HEK293 (cell line): ENCODE measurements at regions not wholly inside any gene's neighbourhood (a gene's known extent, or its start where the extent isn't known, plus 50 kb on each side); places are given as distances from the start of the nearest gene placed in this dataset.

ENCODE experiments used
- CTCF ChIA-PET: fragments of 350-600 bp; formaldehyde crosslinking; extraction: SDS; loops from one replicate; lab custom pipeline; 2021; ENCODE audit warnings: antibody characterized with exemption; lab: Yijun Ruan, JAX
- POLR2A ChIA-PET: fragments of 300-600 bp; formaldehyde crosslinking; extraction: SDS; loops from one replicate; lab custom pipeline; 2020; ENCODE audit warnings: antibody characterized with exemption, inconsistent platforms; lab: Yijun Ruan, JAX
- H3K27ac ChIP-seq: fragments of 200-500 bp; sonication (Bioruptor generic); 2 replicates; pipeline ENCODE4 v1.5.1; 2014; ENCODE audit warnings: low read depth, low read length, control low read depth, inconsistent platforms; ENCODE audit errors: extremely low read depth
- H3K36me3 ChIP-seq, 2 experiments: fragments of 200-500 bp in 1 of 2; sonication (Bioruptor generic) in 1 of 2; 1 replicate in 1 of 2; 2 replicates in 1 of 2; pipeline ENCODE4 v1.5.1; 2014 to 2017; ENCODE audit warnings: inconsistent platforms in 2 of 2, low read length in 2 of 2; ENCODE audit not compliant: control insufficient read depth in 2 of 2, insufficient read depth in 1 of 2
- H3K4me1 ChIP-seq: fragments of 200-500 bp; sonication (Bioruptor generic); 2 replicates; pipeline ENCODE4 v1.5.1; 2014; ENCODE audit warnings: mild to moderate bottlenecking, low read length, inconsistent platforms; ENCODE audit not compliant: control insufficient read depth, insufficient read depth
- H3K4me3 ChIP-seq: 2 replicates; pipeline ENCODE4 v1.5.1; 2011; ENCODE audit warnings: low read depth, mild to moderate bottlenecking, control low read depth, low read length, moderate library complexity
- H3K9me3 ChIP-seq: fragments of 200-500 bp; sonication (Bioruptor generic); 2 replicates; pipeline ENCODE4 v1.5.1; 2014; ENCODE audit warnings: low read depth, low read length, inconsistent platforms; ENCODE audit not compliant: control insufficient read depth, insufficient read depth
- GLI2 ChIP-seq: fragments of 450-650 bp; formaldehyde crosslinking; IDR thresholded peaks from 2 replicates; pipeline ENCODE4; 2017; ENCODE audit warnings: missing biosample characterization, missing genetic modification characterization, low read depth, borderline replicate concordance
- GLI4 ChIP-seq: fragments of 450-650 bp; formaldehyde crosslinking; IDR thresholded peaks from 2 replicates; pipeline ENCODE4 v1.5.1; 2016; ENCODE audit warnings: missing biosample characterization, missing genetic modification characterization
- YY2 ChIP-seq: fragments of 450-650 bp; formaldehyde crosslinking; IDR thresholded peaks from 2 replicates; pipeline ENCODE4 v1.5.1; 2016; ENCODE audit warnings: missing biosample characterization, missing genetic modification characterization
- ZNF140 ChIP-seq: fragments of 450-650 bp; formaldehyde crosslinking; IDR thresholded peaks from 2 replicates; pipeline ENCODE4 v1.5.1; 2016; ENCODE audit warnings: missing biosample characterization, missing genetic modification characterization
- ZNF155 ChIP-seq: fragments of 450-650 bp; formaldehyde crosslinking; IDR thresholded peaks from 2 replicates; pipeline ENCODE4 v1.5.1; 2016; ENCODE audit warnings: missing biosample characterization, missing genetic modification characterization
- ZNF292 ChIP-seq: fragments of 450-650 bp; formaldehyde crosslinking; IDR thresholded peaks from 2 replicates; pipeline ENCODE4 v1.5.1; 2016; ENCODE audit warnings: low read depth, missing biosample characterization, missing genetic modification characterization, borderline replicate concordance
- ZNF302 ChIP-seq: fragments of 450-650 bp; formaldehyde crosslinking; IDR thresholded peaks from 2 replicates; pipeline ENCODE4 v1.5.1; 2016; ENCODE audit warnings: missing biosample characterization, missing genetic modification characterization, low read depth
- ZNF335 ChIP-seq: fragments of 450-650 bp; formaldehyde crosslinking; conservative IDR thresholded peaks from 2 replicates; pipeline ENCODE4 v1.5.1; 2016; ENCODE audit warnings: missing biosample characterization, missing genetic modification characterization
- ZNF76 ChIP-seq: fragments of 450-650 bp; formaldehyde crosslinking; IDR thresholded peaks from 2 replicates; pipeline ENCODE4; 2016; ENCODE audit warnings: low read depth, missing biosample characterization, missing genetic modification characterization, borderline replicate concordance
- TF ChIP-seq, protein P1 (sequence below): fragments of 450-650 bp; formaldehyde crosslinking; IDR thresholded peaks from 2 replicates; pipeline ENCODE4 v1.5.1; 2017; ENCODE audit warnings: missing biosample characterization, mild to moderate bottlenecking, missing genetic modification characterization, moderate library complexity
- TF ChIP-seq, protein P2 (sequence below): fragments of 450-650 bp; formaldehyde crosslinking; IDR thresholded peaks from 2 replicates; pipeline ENCODE4 v1.5.1; 2016; ENCODE audit warnings: missing biosample characterization, missing genetic modification characterization
- TF ChIP-seq, protein P3 (sequence below): fragments of 450-650 bp; IDR thresholded peaks from 2 replicates; pipeline ENCODE4 v1.5.1; 2018; ENCODE audit warnings: missing biosample characterization, missing genetic modification characterization
- TF ChIP-seq, protein P4 (sequence below): fragments of 450-650 bp; formaldehyde crosslinking; conservative IDR thresholded peaks from 2 replicates; pipeline ENCODE4 v1.5.1; 2016; ENCODE audit warnings: low read depth, missing biosample characterization, missing genetic modification characterization
- TF ChIP-seq, protein P5 (sequence below): fragments of 450-650 bp; formaldehyde crosslinking; IDR thresholded peaks from 2 replicates; pipeline ENCODE4 v1.5.0; 2017; ENCODE audit warnings: missing biosample characterization, missing genetic modification characterization, borderline replicate concordance
- TF ChIP-seq, protein P6 (sequence below): fragments of 450-650 bp; formaldehyde crosslinking; IDR thresholded peaks from 2 replicates; pipeline ENCODE4 v1.5.1; 2016; ENCODE audit warnings: missing biosample characterization, missing genetic modification characterization, low read depth
- TF ChIP-seq, protein P7 (sequence below): fragments of 450-650 bp; formaldehyde crosslinking; IDR thresholded peaks from 2 replicates; pipeline ENCODE4 v1.5.1; 2016; ENCODE audit warnings: missing biosample characterization, missing genetic modification characterization
- TF ChIP-seq, protein P8 (sequence below): fragments of 450-650 bp; formaldehyde crosslinking; optimal IDR thresholded peaks from 2 replicates; pipeline ENCODE3; 2016; ENCODE audit warnings: missing biosample characterization, mild to moderate bottlenecking, missing genetic modification characterization

DNA sequence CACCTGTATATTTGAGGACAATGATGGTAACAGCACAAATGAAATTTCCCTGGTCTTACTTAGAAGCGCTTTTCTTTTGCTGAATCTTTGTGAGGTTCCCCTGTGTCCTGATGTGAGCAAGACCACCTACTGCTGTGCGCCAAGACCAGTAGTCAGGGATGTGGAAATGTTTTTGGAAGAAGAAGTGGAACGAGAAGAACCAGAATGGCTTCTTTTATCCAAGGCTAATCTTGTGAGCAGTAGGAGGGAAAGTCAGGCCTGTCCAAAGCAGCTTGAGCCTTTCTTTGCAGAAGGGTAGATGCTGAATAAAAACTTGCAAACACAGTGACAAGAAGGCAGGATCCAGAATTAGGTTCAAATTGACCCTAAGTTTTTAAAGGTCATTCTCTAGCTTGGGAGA, 223.0 kb downstream of the FAT3 start:
- no peaks in the 10 kb centered on the region for H3K36me3 ChIP-seq
- H3K27ac ChIP-seq = no peak overlapping the region
- CTCF ChIA-PET = interaction anchor here (1.1 kb wide), 1 partner anchor 106 kb away, joined by 3 read pairs; no protein-coding TSS in a partner anchor
- H3K4me1 ChIP-seq = no peaks in the 10 kb centered on the region
- no peak for TF ChIP-seq ZNF140 (tag by site-specific recombination)
- TF ChIP-seq ZNF76 (tag by site-specific recombination) = no peak
- no peak for TF ChIP-seq GLI2 (tag by site-specific recombination)
- TF ChIP-seq, protein P1, sequence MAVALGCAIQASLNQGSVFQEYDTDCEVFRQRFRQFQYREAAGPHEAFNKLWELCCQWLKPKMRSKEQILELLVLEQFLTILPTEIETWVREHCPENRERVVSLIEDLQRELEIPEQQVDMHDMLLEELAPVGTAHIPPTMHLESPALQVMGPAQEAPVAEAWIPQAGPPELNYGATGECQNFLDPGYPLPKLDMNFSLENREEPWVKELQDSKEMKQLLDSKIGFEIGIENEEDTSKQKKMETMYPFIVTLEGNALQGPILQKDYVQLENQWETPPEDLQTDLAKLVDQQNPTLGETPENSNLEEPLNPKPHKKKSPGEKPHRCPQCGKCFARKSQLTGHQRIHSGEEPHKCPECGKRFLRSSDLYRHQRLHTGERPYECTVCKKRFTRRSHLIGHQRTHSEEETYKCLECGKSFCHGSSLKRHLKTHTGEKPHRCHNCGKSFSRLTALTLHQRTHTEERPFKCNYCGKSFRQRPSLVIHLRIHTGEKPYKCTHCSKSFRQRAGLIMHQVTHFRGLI (tag by site-specific recombination) = no peak
- TF ChIP-seq, protein P2, sequence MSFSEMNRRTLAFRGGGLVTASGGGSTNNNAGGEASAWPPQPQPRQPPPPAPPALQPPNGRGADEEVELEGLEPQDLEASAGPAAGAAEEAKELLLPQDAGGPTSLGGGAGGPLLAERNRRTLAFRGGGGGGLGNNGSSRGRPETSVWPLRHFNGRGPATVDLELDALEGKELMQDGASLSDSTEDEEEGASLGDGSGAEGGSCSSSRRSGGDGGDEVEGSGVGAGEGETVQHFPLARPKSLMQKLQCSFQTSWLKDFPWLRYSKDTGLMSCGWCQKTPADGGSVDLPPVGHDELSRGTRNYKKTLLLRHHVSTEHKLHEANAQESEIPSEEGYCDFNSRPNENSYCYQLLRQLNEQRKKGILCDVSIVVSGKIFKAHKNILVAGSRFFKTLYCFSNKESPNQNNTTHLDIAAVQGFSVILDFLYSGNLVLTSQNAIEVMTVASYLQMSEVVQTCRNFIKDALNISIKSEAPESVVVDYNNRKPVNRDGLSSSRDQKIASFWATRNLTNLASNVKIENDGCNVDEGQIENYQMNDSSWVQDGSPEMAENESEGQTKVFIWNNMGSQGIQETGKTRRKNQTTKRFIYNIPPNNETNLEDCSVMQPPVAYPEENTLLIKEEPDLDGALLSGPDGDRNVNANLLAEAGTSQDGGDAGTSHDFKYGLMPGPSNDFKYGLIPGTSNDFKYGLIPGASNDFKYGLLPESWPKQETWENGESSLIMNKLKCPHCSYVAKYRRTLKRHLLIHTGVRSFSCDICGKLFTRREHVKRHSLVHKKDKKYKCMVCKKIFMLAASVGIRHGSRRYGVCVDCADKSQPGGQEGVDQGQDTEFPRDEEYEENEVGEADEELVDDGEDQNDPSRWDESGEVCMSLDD (tag by site-specific recombination) = no peak
- TF ChIP-seq, protein P3, sequence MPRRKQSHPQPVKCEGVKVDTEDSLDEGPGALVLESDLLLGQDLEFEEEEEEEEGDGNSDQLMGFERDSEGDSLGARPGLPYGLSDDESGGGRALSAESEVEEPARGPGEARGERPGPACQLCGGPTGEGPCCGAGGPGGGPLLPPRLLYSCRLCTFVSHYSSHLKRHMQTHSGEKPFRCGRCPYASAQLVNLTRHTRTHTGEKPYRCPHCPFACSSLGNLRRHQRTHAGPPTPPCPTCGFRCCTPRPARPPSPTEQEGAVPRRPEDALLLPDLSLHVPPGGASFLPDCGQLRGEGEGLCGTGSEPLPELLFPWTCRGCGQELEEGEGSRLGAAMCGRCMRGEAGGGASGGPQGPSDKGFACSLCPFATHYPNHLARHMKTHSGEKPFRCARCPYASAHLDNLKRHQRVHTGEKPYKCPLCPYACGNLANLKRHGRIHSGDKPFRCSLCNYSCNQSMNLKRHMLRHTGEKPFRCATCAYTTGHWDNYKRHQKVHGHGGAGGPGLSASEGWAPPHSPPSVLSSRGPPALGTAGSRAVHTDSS (tag by site-specific recombination) = no peak
- TF ChIP-seq, protein P4, sequence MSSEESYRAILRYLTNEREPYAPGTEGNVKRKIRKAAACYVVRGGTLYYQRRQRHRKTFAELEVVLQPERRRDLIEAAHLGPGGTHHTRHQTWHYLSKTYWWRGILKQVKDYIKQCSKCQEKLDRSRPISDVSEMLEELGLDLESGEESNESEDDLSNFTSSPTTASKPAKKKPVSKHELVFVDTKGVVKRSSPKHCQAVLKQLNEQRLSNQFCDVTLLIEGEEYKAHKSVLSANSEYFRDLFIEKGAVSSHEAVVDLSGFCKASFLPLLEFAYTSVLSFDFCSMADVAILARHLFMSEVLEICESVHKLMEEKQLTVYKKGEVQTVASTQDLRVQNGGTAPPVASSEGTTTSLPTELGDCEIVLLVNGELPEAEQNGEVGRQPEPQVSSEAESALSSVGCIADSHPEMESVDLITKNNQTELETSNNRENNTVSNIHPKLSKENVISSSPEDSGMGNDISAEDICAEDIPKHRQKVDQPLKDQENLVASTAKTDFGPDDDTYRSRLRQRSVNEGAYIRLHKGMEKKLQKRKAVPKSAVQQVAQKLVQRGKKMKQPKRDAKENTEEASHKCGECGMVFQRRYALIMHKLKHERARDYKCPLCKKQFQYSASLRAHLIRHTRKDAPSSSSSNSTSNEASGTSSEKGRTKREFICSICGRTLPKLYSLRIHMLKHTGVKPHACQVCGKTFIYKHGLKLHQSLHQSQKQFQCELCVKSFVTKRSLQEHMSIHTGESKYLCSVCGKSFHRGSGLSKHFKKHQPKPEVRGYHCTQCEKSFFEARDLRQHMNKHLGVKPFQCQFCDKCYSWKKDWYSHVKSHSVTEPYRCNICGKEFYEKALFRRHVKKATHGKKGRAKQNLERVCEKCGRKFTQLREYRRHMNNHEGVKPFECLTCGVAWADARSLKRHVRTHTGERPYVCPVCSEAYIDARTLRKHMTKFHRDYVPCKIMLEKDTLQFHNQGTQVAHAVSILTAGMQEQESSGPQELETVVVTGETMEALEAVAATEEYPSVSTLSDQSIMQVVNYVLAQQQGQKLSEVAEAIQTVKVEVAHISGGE = no peak
- TF ChIP-seq, protein P5, sequence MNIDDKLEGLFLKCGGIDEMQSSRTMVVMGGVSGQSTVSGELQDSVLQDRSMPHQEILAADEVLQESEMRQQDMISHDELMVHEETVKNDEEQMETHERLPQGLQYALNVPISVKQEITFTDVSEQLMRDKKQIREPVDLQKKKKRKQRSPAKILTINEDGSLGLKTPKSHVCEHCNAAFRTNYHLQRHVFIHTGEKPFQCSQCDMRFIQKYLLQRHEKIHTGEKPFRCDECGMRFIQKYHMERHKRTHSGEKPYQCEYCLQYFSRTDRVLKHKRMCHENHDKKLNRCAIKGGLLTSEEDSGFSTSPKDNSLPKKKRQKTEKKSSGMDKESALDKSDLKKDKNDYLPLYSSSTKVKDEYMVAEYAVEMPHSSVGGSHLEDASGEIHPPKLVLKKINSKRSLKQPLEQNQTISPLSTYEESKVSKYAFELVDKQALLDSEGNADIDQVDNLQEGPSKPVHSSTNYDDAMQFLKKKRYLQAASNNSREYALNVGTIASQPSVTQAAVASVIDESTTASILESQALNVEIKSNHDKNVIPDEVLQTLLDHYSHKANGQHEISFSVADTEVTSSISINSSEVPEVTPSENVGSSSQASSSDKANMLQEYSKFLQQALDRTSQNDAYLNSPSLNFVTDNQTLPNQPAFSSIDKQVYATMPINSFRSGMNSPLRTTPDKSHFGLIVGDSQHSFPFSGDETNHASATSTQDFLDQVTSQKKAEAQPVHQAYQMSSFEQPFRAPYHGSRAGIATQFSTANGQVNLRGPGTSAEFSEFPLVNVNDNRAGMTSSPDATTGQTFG = no peak
- no peak for TF ChIP-seq ZNF335 (tag by site-specific recombination)
- TF ChIP-seq ZNF302 (tag by site-specific recombination) = no peak
- POLR2A ChIA-PET = no interaction called here
- no peak overlapping the region for H3K4me3 ChIP-seq
- H3K9me3 ChIP-seq = no peaks in the 10 kb centered on the region

DNA sequence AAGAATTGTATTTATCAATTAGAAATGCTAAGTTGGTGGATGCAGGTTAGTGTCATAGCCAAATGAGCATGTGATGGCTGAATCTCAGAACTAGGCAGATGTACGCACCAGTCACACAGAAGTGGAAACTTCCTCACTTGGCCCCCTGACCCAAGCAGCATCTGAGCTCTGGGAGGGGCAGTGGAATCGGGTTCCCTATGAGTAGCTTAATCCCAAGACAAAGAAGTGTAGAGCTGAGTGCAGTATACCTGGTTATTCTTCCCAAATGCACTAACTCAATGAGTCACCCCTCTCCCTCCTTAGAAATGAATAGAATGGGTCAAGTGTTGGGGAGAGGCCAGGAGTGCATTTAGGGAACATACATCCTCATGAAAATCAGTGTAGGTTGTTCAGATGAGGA, 224.6 kb downstream of the FAT3 start:
- Histone ChIP-seq H3K36me3 (no peaks in the 10 kb centered on the region), H3K9me3 (no peaks in the 10 kb centered on the region), H3K27ac (no peak overlapping the region), H3K4me3 (no peak overlapping the region), H3K4me1 (no peaks in the 10 kb centered on the region)
- POLR2A ChIA-PET = no interaction called here
- CTCF ChIA-PET = no interaction called here
- TF ChIP-seq ZNF155 (tag by site-specific recombination) = no peak
- TF ChIP-seq, protein P6, sequence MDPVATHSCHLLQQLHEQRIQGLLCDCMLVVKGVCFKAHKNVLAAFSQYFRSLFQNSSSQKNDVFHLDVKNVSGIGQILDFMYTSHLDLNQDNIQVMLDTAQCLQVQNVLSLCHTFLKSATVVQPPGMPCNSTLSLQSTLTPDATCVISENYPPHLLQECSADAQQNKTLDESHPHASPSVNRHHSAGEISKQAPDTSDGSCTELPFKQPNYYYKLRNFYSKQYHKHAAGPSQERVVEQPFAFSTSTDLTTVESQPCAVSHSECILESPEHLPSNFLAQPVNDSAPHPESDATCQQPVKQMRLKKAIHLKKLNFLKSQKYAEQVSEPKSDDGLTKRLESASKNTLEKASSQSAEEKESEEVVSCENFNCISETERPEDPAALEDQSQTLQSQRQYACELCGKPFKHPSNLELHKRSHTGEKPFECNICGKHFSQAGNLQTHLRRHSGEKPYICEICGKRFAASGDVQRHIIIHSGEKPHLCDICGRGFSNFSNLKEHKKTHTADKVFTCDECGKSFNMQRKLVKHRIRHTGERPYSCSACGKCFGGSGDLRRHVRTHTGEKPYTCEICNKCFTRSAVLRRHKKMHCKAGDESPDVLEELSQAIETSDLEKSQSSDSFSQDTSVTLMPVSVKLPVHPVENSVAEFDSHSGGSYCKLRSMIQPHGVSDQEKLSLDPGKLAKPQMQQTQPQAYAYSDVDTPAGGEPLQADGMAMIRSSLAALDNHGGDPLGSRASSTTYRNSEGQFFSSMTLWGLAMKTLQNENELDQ (tag by site-specific recombination) = no peak
- TF ChIP-seq, protein P7, sequence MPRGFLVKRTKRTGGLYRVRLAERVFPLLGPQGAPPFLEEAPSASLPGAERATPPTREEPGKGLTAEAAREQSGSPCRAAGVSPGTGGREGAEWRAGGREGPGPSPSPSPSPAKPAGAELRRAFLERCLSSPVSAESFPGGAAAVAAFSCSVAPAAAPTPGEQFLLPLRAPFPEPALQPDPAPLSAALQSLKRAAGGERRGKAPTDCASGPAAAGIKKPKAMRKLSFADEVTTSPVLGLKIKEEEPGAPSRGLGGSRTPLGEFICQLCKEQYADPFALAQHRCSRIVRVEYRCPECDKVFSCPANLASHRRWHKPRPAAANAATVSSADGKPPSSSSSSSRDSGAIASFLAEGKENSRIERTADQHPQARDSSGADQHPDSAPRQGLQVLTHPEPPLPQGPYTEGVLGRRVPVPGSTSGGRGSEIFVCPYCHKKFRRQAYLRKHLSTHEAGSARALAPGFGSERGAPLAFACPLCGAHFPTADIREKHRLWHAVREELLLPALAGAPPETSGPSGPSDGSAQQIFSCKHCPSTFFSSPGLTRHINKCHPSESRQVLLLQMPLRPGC = no peak
- TF ChIP-seq ZNF292 (tag by site-specific recombination) = no peak
- TF ChIP-seq, protein P8, sequence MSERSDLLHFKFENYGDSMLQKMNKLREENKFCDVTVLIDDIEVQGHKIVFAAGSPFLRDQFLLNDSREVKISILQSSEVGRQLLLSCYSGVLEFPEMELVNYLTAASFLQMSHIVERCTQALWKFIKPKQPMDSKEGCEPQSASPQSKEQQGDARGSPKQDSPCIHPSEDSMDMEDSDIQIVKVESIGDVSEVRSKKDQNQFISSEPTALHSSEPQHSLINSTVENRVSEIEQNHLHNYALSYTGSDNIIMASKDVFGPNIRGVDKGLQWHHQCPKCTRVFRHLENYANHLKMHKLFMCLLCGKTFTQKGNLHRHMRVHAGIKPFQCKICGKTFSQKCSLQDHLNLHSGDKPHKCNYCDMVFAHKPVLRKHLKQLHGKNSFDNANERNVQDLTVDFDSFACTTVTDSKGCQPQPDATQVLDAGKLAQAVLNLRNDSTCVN (tag by site-specific recombination) = no peak
- no peak for TF ChIP-seq YY2
- TF ChIP-seq GLI4 (tag by site-specific recombination) = no peak
